HL-60 (cell line): ENCODE measurements at regions not wholly inside any gene's neighbourhood (a gene's known extent, or its start where the extent isn't known, plus 50 kb on each side); places are given as distances from the start of the nearest gene placed in this dataset.
"Not testable (repeated sequence)": the region's sequence is repeated elsewhere in the genome, so short reads cannot be mapped to it uniquely, and the experiment has no call there.

Source experiments
- GABPA ChIP-seq: IDR thresholded peaks from 2 replicates; pipeline ENCODE4 v1.6.1; 2012; ENCODE audit warnings: low read depth
- POLR2AphosphoS5 ChIP-seq: IDR thresholded peaks from 2 replicates; pipeline ENCODE4 v1.6.1; 2012; ENCODE audit warnings: low read depth
- REST ChIP-seq: IDR thresholded peaks from 2 replicates; pipeline ENCODE4 v1.6.1; 2012; ENCODE audit warnings: low read depth; ENCODE audit not compliant: insufficient replicate concordance
- SPI1 ChIP-seq: IDR thresholded peaks from 2 replicates; pipeline ENCODE4 v1.6.1; 2012; ENCODE audit warnings: low read depth, mild to moderate bottlenecking, borderline replicate concordance
- TF ChIP-seq, protein P1 (sequence below): IDR thresholded peaks from one replicate; pipeline ENCODE4 v1.5.1; 2011; ENCODE audit warnings: low read length, control low read depth, inconsistent platforms; ENCODE audit not compliant: insufficient read depth

DNA sequence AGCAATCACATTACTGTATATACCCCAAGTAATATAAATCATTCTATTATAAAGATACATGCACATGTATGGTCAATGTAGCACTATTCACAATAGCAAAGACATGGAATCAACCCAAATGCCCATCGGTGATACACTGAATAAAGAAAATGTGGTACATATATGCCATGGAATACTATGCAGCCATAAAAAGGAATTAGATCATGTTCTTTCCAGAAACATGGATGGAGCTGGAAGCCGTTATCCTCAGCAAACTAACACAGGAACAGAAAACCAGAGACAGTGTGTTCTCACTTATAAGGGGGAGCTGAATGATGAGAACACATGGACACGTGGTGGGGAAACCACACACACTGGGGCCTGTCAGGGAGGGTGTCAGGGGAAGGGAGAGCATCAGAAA, 1180.9 kb downstream of the REEP3 start:
- TF ChIP-seq SPI1, REST, POLR2AphosphoS5, GABPA: not testable (repeated sequence)
- TF ChIP-seq, protein P1, sequence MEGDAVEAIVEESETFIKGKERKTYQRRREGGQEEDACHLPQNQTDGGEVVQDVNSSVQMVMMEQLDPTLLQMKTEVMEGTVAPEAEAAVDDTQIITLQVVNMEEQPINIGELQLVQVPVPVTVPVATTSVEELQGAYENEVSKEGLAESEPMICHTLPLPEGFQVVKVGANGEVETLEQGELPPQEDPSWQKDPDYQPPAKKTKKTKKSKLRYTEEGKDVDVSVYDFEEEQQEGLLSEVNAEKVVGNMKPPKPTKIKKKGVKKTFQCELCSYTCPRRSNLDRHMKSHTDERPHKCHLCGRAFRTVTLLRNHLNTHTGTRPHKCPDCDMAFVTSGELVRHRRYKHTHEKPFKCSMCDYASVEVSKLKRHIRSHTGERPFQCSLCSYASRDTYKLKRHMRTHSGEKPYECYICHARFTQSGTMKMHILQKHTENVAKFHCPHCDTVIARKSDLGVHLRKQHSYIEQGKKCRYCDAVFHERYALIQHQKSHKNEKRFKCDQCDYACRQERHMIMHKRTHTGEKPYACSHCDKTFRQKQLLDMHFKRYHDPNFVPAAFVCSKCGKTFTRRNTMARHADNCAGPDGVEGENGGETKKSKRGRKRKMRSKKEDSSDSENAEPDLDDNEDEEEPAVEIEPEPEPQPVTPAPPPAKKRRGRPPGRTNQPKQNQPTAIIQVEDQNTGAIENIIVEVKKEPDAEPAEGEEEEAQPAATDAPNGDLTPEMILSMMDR, result not testable (repeated sequence)
